Pancreas (tissue), 10 donors: ENCODE measurements at regions not wholly inside any gene's neighbourhood (a gene's known extent, or its start where the extent isn't known, plus 50 kb on each side); places are given as distances from the start of the nearest gene placed in this dataset.

Experiments used
- ATAC-seq, 4 donors: fragments of 200-7000 bp; cut with Tn5 transposase; one replicate each; pipeline versions ENCODE4 v1.8.0 to v1.9.1; 2020; ENCODE audit warnings: mild to moderate bottlenecking in 4 of 4, moderate library complexity in 4 of 4
- DNase-seq, 6 donors: peaks; one replicate each; pipeline ENCODE4 v3.0.0-alpha.2; 2020
- FAIRE-seq: peaks from 2 replicates; lab custom pipeline; 2012; peaks lifted over from hg19 to GRCh38; lab: Jason Lieb, UNC
- H3K27ac ChIP-seq, 4 donors: fragments of 200-600 bp; sonication (generic); 1 replicate in 3 of 4; 2 replicates in 1 of 4; pipeline versions ENCODE4 v1.5.0 to v1.8.0; 2020
- H3K27me3 ChIP-seq, 4 donors: fragments of 200-600 bp; one replicate each; pipeline ENCODE4 v1.8.0; 2021
- H3K36me3 ChIP-seq, 3 donors: fragments of 200-600 bp; sonication (generic) in 1 of 3; one replicate each; pipeline versions ENCODE4 v1.5.0 to v1.8.0; 2020 to 2021
- H3K4me1 ChIP-seq, 3 donors: fragments of 200-600 bp; one replicate each; pipeline ENCODE4 v1.8.0; 2021
- H3K4me3 ChIP-seq, 4 donors: fragments of 200-600 bp; sonication (generic) in 2 of 4; one replicate each; pipeline versions ENCODE4 v1.5.0 to v1.8.0; 2020 to 2021
- H3K9me3 ChIP-seq, 4 donors: fragments of 200-600 bp; one replicate each; pipeline ENCODE4 v1.8.0; 2021
- WGBS, 2 donors: extraction: QIAGEN DNeasy Blood & Tissue Kit; methylation state at CpG; one replicate each; pipeline ENCODE4 v1.1.7; 2013; 5-methylcytosine and 5-hydroxymethylcytosine counted together
- intact Hi-C, 3 donors: fragments of 100-400 bp; cut with DNase I; formaldehyde crosslinking; loops; one replicate each; pipeline versions ENCODE4 v1.11.1 to v1.14.2; 2022
- TF ChIP-seq, protein P1 (sequence below), 4 donors: fragments of 200-600 bp; sonication (generic) in 3 of 4; IDR thresholded peaks; one replicate each; pipeline versions ENCODE4 v1.5.0 to v1.8.0; 2021; ENCODE audit warnings: antibody characterized with exemption in 4 of 4
- donor health status: healthy with polysubstance abuse.
- donor health status: DM: no; HTN: no; CAD: no; lungs with moderate emphysema.
- donor health status: DM: no; HTN: no; CAD: no.
- donor health status: control.
- donor health status: control.
- donor health status: Bipolar disorder and iron deficiency.
- donor health status: DM: yes; HTN: yes; CAD: no.
- donor health status: DM: no; HTN: no; CAD: no.
- donor health status: DM: no; HTN: no; CAD: no.
- donor health status: DM: yes; HTN: yes; CAD: no.

DNA sequence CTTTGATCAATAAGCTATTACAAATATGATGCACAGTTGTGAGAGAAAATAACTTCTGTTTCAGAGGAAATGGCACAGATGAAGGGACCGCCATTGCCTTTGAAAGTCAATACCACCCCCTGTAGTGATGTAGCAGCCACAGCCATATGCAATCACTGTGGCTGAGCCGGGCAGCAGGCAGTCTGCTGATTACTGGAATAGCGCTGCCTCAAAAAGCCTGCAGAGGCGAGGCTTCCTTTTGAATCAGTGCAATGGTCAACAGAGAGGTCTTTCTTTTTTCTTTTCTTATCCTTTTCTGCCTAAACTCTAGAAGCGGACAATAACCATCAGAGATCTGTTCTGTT lies 265.1 kb upstream of the TAS2R1 start:
- Histone ChIP-seq H3K27ac (no peak overlapping the region), H3K4me3 (no peak overlapping the region), H3K27me3 (no peaks in the 10 kb centered on the region), H3K9me3 (no peaks in the 10 kb centered on the region), H3K36me3 (no peaks in the 10 kb centered on the region), H3K4me1 (no peaks in the 10 kb centered on the region)
- intact Hi-C loops, result no loop called here
- DNase-seq, result no peak
- no peak for FAIRE-seq
- ATAC-seq, result no peak
- WGBS, 2 donors, result 71 to 73% methylated on average over 5 of the region's 5 CpGs
- TF ChIP-seq, protein P1, sequence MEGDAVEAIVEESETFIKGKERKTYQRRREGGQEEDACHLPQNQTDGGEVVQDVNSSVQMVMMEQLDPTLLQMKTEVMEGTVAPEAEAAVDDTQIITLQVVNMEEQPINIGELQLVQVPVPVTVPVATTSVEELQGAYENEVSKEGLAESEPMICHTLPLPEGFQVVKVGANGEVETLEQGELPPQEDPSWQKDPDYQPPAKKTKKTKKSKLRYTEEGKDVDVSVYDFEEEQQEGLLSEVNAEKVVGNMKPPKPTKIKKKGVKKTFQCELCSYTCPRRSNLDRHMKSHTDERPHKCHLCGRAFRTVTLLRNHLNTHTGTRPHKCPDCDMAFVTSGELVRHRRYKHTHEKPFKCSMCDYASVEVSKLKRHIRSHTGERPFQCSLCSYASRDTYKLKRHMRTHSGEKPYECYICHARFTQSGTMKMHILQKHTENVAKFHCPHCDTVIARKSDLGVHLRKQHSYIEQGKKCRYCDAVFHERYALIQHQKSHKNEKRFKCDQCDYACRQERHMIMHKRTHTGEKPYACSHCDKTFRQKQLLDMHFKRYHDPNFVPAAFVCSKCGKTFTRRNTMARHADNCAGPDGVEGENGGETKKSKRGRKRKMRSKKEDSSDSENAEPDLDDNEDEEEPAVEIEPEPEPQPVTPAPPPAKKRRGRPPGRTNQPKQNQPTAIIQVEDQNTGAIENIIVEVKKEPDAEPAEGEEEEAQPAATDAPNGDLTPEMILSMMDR (IDR thresholded peaks at IDR 0.05), result no peak

DNA sequence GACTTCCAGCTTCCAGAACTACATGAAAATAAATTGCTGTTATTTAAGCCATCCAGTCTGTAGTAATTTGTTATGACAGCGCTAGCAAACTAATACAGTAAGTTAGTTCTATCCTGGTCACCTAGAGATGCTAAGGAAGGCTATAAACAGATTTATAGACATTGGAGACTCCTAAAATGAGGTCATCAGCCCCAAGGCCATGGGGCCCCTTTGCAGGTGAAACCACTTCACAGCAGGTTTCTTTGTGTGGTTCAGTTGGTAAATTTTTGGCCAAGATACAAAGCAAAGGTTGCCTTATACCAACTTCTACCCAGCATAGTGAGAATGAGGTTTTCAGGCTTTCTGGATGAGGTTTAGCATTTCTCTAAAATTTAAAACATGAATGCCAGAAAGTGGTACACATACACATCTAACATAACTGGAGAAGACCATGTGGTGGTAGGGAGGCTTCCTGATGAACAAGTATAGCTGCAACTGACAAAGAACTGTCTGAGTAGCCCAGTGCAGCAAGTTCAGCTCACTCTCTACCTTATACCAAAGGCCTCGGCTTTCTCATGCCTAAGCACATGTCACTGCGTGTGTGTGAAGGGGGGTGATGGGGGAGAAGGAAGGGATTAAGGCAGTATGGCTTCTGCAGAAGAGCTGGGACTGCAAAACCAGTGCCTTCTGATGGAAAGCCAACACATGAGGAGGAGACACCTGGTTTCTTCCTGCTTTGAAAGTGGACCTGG lies 264.6 kb upstream of the TAS2R1 start:
- intact Hi-C loops, result no loop called here
- no peak overlapping the region for H3K27ac ChIP-seq
- 59 to 74% methylated on average over 3 of the region's 3 CpGs for WGBS, 2 donors
- H3K4me3 ChIP-seq, result no peak overlapping the region
- H3K36me3 ChIP-seq, result no peaks in the 10 kb centered on the region
- no peak for ATAC-seq
- DNase-seq, result no peak
- TF ChIP-seq, protein P1 (IDR thresholded peaks at IDR 0.05), result no peak
- H3K4me1 ChIP-seq, result no peaks in the 10 kb centered on the region
- FAIRE-seq, result no peak
- no peaks in the 10 kb centered on the region for H3K27me3 ChIP-seq
- no peaks in the 10 kb centered on the region for H3K9me3 ChIP-seq

DNA sequence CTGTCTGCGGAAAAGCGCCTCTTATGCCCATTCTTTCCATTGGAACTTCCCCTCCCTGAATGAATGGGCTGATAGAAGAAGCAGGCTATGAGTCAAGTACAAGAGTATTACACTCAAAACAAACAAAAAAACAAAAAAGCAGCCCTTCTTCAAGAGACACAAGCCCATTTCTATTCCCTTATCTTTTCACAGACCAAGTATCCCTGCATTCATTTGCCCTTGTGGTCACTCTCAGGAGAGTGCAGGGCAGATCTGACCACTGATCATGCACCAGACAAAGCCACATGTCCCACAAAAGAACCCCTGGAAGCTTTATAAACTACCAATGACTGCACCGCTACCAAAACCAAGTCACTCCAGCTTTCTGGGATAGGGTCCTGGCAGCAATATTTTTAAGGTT lies 262.5 kb upstream of the TAS2R1 start:
- intact Hi-C loops, result no loop called here
- ATAC-seq (no peak), FAIRE-seq (no peak), DNase-seq (no peak)
- Histone ChIP-seq H3K4me1 (no peaks in the 10 kb centered on the region), H3K4me3 (no peak overlapping the region), H3K36me3 (no peaks in the 10 kb centered on the region), H3K27me3 (no peaks in the 10 kb centered on the region), H3K27ac (no peak overlapping the region), H3K9me3 (no peaks in the 10 kb centered on the region)
- WGBS, 2 donors, result 87 to 96% methylated on average over 3 of the region's 3 CpGs
- TF ChIP-seq, protein P1 (IDR thresholded peaks at IDR 0.05), result no peak

DNA sequence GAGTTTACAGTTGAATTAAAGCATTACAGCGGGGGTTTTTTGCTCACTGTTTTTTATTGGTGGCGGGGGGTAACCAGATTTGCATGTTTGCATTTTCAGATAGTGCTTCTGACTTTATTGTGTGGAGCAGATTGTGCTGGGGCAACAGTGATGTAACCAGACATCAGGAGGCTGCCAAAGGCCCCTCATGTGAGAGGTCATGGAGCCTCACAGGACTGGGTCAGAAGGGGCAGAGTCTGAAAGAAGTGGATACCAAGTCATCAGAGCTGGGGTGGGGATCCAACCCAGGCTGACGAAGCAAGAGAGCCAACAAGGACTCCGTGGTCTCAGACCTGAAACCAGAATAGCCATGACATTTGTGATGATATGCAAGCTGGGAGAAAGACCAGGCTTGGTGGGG lies 259.4 kb upstream of the TAS2R1 start:
- H3K27me3 ChIP-seq, result no peaks in the 10 kb centered on the region
- H3K27ac ChIP-seq, result no peak overlapping the region
- WGBS, 2 donors, result 69 to 77% methylated on average over 4 of the region's 4 CpGs
- intact Hi-C loops, result no loop called here
- DNase-seq (no peak), FAIRE-seq (no peak), ATAC-seq (no peak)
- H3K36me3 ChIP-seq, result no peaks in the 10 kb centered on the region
- TF ChIP-seq, protein P1 (IDR thresholded peaks at IDR 0.05), result no peak
- H3K9me3 ChIP-seq, result no peaks in the 10 kb centered on the region
- no peak overlapping the region for H3K4me3 ChIP-seq
- H3K4me1 ChIP-seq, result no peaks in the 10 kb centered on the region

DNA sequence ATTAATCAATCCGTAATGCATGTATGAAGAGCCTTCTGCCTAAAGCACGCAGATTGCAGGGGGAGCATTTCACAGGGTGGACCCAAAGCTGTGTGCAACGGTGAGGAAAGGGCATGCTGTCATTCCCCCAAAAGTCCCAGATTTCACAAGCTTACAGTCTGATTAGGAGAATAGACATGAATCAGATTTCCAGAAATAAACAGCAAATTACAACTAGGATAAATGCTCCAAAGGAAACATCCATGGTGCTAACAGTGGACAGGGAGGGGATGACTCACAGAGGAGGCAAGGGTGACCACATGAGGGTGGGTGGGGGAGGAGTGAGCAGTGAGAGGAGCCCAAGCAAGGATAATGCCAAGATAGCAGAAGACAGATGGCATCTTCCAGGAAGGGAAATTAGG lies 258.4 kb upstream of the TAS2R1 start:
- Histone ChIP-seq H3K27ac (no peak overlapping the region), H3K36me3 (no peaks in the 10 kb centered on the region), H3K27me3 (no peaks in the 10 kb centered on the region), H3K9me3 (no peaks in the 10 kb centered on the region), H3K4me1 (no peaks in the 10 kb centered on the region), H3K4me3 (no peak overlapping the region)
- TF ChIP-seq, protein P1 (IDR thresholded peaks at IDR 0.05), result no peak
- no peak for FAIRE-seq
- no peak for DNase-seq
- ATAC-seq, result no peak
- 59 to 64% methylated on average over 3 of the region's 3 CpGs for WGBS, 2 donors
- intact Hi-C loops, result no loop called here
